ENCODE measurements at regions not wholly inside any gene's neighbourhood (a gene's known extent, or its start where the extent isn't known, plus 50 kb on each side); places are given as distances from the start of the nearest gene placed in this dataset.

DNA sequence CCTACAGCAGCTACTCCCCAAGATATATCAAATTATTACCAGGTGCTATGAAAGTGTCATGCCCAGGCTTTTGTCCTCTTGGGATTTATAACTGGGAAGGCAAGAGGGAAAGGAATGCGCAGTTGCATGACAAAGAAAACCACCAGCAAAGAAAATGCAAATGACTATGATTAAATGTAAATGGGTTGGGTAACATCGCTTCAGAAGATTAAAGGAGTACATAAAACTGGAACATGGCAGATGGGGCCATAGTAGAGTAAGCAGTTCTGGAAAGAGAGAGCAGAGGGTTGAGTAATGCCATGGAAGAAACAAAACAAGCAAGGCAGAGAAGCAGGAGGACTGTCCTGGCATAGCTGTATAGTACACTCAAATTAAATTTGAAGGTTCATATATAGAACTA, 493.1 kb downstream of the NOVA1 start:
- TF ChIP-seq ISL1 (CRISPR knock-in tag; IDR thresholded peaks at IDR 0.05), result no peak
- TF ChIP-seq ZFP30 (CRISPR knock-in tag; IDR thresholded peaks at IDR 0.05), result no peak
- TF ChIP-seq, protein P1, sequence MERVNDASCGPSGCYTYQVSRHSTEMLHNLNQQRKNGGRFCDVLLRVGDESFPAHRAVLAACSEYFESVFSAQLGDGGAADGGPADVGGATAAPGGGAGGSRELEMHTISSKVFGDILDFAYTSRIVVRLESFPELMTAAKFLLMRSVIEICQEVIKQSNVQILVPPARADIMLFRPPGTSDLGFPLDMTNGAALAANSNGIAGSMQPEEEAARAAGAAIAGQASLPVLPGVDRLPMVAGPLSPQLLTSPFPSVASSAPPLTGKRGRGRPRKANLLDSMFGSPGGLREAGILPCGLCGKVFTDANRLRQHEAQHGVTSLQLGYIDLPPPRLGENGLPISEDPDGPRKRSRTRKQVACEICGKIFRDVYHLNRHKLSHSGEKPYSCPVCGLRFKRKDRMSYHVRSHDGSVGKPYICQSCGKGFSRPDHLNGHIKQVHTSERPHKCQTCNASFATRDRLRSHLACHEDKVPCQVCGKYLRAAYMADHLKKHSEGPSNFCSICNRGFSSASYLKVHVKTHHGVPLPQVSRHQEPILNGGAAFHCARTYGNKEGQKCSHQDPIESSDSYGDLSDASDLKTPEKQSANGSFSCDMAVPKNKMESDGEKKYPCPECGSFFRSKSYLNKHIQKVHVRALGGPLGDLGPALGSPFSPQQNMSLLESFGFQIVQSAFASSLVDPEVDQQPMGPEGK (CRISPR knock-in tag; IDR thresholded peaks at IDR 0.05; ENCODE audit: borderline replicate concordance), result no peak
- TF ChIP-seq ZNF565 (CRISPR knock-in tag; conservative IDR thresholded peaks at IDR 0.05; ENCODE audit: low read depth), result no peak
- no peak for TF ChIP-seq ZFP3 (CRISPR knock-in tag; IDR thresholded peaks at IDR 0.05)
- no peak for TF ChIP-seq RARB (CRISPR knock-in tag; IDR thresholded peaks at IDR 0.05)
